ENCODE measurements at regions not wholly inside any gene's neighbourhood (a gene's known extent, or its start where the extent isn't known, plus 50 kb on each side); places are given as distances from the start of the nearest gene placed in this dataset.
A peak's percentile ranks its signal among the peaks of the same experiment; 100 is the strongest.

- Mint-ChIP-seq H3K4me3 (peak overlapping the region; percentile 14 to 86 (median 76)), H3K27me3 (no peaks in the 10 kb centered on the region), H3K27ac (peak overlapping the region; percentile 53 to 81 (median 76)), H3K36me3 (no peaks in the 10 kb centered on the region), H3K4me1 (peaks cover 6 to 21% (median 20%) of the 10 kb centered on the region in 4 donors), H3K9me3 (no peaks in the 10 kb centered on the region)
- H3K27ac ChIP-seq (ENCODE audit: insufficient read depth, low read length, poor library complexity, severe bottlenecking): no peak overlapping the region
- peaks cover 11% of the 10 kb centered on the region for H3K4me1 ChIP-seq (ENCODE audit: control insufficient read depth, insufficient read depth, low read length, poor library complexity, severe bottlenecking)
- no peaks in the 10 kb centered on the region for H3K27me3 ChIP-seq (ENCODE audit: control insufficient read depth, insufficient read depth, low read length)
- H3K4me3 ChIP-seq (ENCODE audit: low read depth, low read length): peak overlapping the region; percentile 88
- DNase-seq: peak in 1 of 3 donors; percentile 34
- no peak for ATAC-seq (ENCODE audit: low read depth in 2 of 2)
- no peaks in the 10 kb centered on the region for H3K9me3 ChIP-seq (ENCODE audit: control insufficient read depth in 2 of 2, low read length in 2 of 2)
- no peaks in the 10 kb centered on the region for H3K36me3 ChIP-seq (ENCODE audit: control insufficient read depth, insufficient read depth, low read length)
Observed at GRCh38 chr6:134436950-134437349, 119.0 kb upstream of the SGK1 start.

GRCh38 chr6:134436281-134436815, 118.4 kb upstream of the SGK1 start:
- Mint-ChIP-seq H3K9me3 (no peaks in the 10 kb centered on the region), H3K27ac (peak overlapping the region; percentile 53 to 81 (median 76)), H3K36me3 (no peaks in the 10 kb centered on the region), H3K27me3 (no peaks in the 10 kb centered on the region), H3K4me1 (peaks cover 6 to 21% (median 20%) of the 10 kb centered on the region in 4 donors), H3K4me3 (peak overlapping the region; percentile 46 to 86 (median 76))
- Histone ChIP-seq H3K27ac (ENCODE audit: insufficient read depth, low read length, poor library complexity, severe bottlenecking) (no peak overlapping the region), H3K36me3 (ENCODE audit: control insufficient read depth, insufficient read depth, low read length) (no peaks in the 10 kb centered on the region), H3K9me3 (ENCODE audit: control insufficient read depth in 2 of 2, low read length in 2 of 2) (no peaks in the 10 kb centered on the region), H3K4me1 (ENCODE audit: control insufficient read depth, insufficient read depth, low read length, poor library complexity, severe bottlenecking) (peaks cover 11% of the 10 kb centered on the region), H3K27me3 (ENCODE audit: control insufficient read depth, insufficient read depth, low read length) (no peaks in the 10 kb centered on the region), H3K4me3 (ENCODE audit: low read depth, low read length) (peak overlapping the region; percentile 88)
- ATAC-seq (ENCODE audit: low read depth in 2 of 2): peak; percentile 93 to 94
- DNase-seq: peak; percentile 10 to 80 (median 10)

GRCh38 chr6:134435814-134436280, 117.9 kb upstream of the SGK1 start:
- no peak overlapping the region for H3K27ac ChIP-seq (ENCODE audit: insufficient read depth, low read length, poor library complexity, severe bottlenecking)
- H3K27me3 ChIP-seq (ENCODE audit: control insufficient read depth, insufficient read depth, low read length): no peaks in the 10 kb centered on the region
- no peaks in the 10 kb centered on the region for H3K36me3 ChIP-seq (ENCODE audit: control insufficient read depth, insufficient read depth, low read length)
- Mint-ChIP-seq H3K36me3 (no peaks in the 10 kb centered on the region), H3K4me1 (peaks cover 6 to 21% (median 20%) of the 10 kb centered on the region in 4 donors), H3K9me3 (no peaks in the 10 kb centered on the region), H3K4me3 (peak overlapping the region; percentile 46 to 86 (median 76)), H3K27ac (peak overlapping the region; percentile 39 to 76 (median 53)), H3K27me3 (no peaks in the 10 kb centered on the region)
- peak overlapping the region; percentile 88 for H3K4me3 ChIP-seq (ENCODE audit: low read depth, low read length)
- no peaks in the 10 kb centered on the region for H3K9me3 ChIP-seq (ENCODE audit: control insufficient read depth in 2 of 2, low read length in 2 of 2)
- peaks cover 11% of the 10 kb centered on the region for H3K4me1 ChIP-seq (ENCODE audit: control insufficient read depth, insufficient read depth, low read length, poor library complexity, severe bottlenecking)
- DNase-seq: peak in 1 of 3 donors; percentile 16
- ATAC-seq (ENCODE audit: low read depth in 2 of 2): peak; percentile 15 to 18

- Histone ChIP-seq H3K9me3 (ENCODE audit: control insufficient read depth in 2 of 2, low read length in 2 of 2) (no peaks in the 10 kb centered on the region), H3K4me3 (ENCODE audit: low read depth, low read length) (no peak overlapping the region), H3K36me3 (ENCODE audit: control insufficient read depth, insufficient read depth, low read length) (no peaks in the 10 kb centered on the region), H3K27me3 (ENCODE audit: control insufficient read depth, insufficient read depth, low read length) (no peaks in the 10 kb centered on the region), H3K27ac (ENCODE audit: insufficient read depth, low read length, poor library complexity, severe bottlenecking) (no peak overlapping the region), H3K4me1 (ENCODE audit: control insufficient read depth, insufficient read depth, low read length, poor library complexity, severe bottlenecking) (peaks cover 11% of the 10 kb centered on the region)
- Mint-ChIP-seq H3K9me3 (no peaks in the 10 kb centered on the region), H3K27me3 (no peaks in the 10 kb centered on the region), H3K4me1 (peaks cover 6 to 21% (median 20%) of the 10 kb centered on the region in 4 donors), H3K27ac (peak overlapping the region in 1 of 3 donors; percentile 40), H3K36me3 (no peaks in the 10 kb centered on the region), H3K4me3 (no peak overlapping the region)
- ATAC-seq (ENCODE audit: low read depth in 2 of 2): no peak
- peak in 1 of 3 donors; percentile 23 for DNase-seq
Observed at GRCh38 chr6:134434019-134434942, 116.4 kb upstream of the SGK1 start.

GRCh38 chr6:134432036-134432435, 114.1 kb upstream of the SGK1 start:
- no peaks in the 10 kb centered on the region for H3K36me3 ChIP-seq (ENCODE audit: control insufficient read depth, insufficient read depth, low read length)
- H3K4me3 Mint-ChIP-seq: no peak overlapping the region
- H3K27me3 Mint-ChIP-seq: no peaks in the 10 kb centered on the region
- peaks cover 11% of the 10 kb centered on the region for H3K4me1 ChIP-seq (ENCODE audit: control insufficient read depth, insufficient read depth, low read length, poor library complexity, severe bottlenecking)
- H3K27me3 ChIP-seq (ENCODE audit: control insufficient read depth, insufficient read depth, low read length): no peaks in the 10 kb centered on the region
- H3K4me3 ChIP-seq (ENCODE audit: low read depth, low read length): no peak overlapping the region
- no peaks in the 10 kb centered on the region for H3K36me3 Mint-ChIP-seq
- no peaks in the 10 kb centered on the region for H3K9me3 Mint-ChIP-seq
- H3K27ac Mint-ChIP-seq: no peak overlapping the region
- ATAC-seq (ENCODE audit: low read depth in 2 of 2) (no peak), DNase-seq (no peak)
- H3K4me1 Mint-ChIP-seq: peaks cover 4 to 19% (median 16%) of the 10 kb centered on the region in 4 donors
- H3K27ac ChIP-seq (ENCODE audit: insufficient read depth, low read length, poor library complexity, severe bottlenecking): no peak overlapping the region
- H3K9me3 ChIP-seq (ENCODE audit: control insufficient read depth in 2 of 2, low read length in 2 of 2): no peaks in the 10 kb centered on the region

- Mint-ChIP-seq H3K4me3 (no peak overlapping the region), H3K9me3 (no peaks in the 10 kb centered on the region), H3K27ac (peak overlapping the region in 1 of 3 donors; percentile 62), H3K4me1 (peaks cover 3 to 18% (median 10%) of the 10 kb centered on the region in 4 donors), H3K27me3 (no peaks in the 10 kb centered on the region), H3K36me3 (no peaks in the 10 kb centered on the region)
- no peak for ATAC-seq (ENCODE audit: low read depth in 2 of 2)
- Histone ChIP-seq H3K36me3 (ENCODE audit: control insufficient read depth, insufficient read depth, low read length) (no peaks in the 10 kb centered on the region), H3K4me3 (ENCODE audit: low read depth, low read length) (no peak overlapping the region), H3K4me1 (ENCODE audit: control insufficient read depth, insufficient read depth, low read length, poor library complexity, severe bottlenecking) (peaks cover 6% of the 10 kb centered on the region), H3K27me3 (ENCODE audit: control insufficient read depth, insufficient read depth, low read length) (no peaks in the 10 kb centered on the region), H3K27ac (ENCODE audit: insufficient read depth, low read length, poor library complexity, severe bottlenecking) (no peak overlapping the region), H3K9me3 (ENCODE audit: control insufficient read depth in 2 of 2, low read length in 2 of 2) (no peaks in the 10 kb centered on the region)
- no peak for DNase-seq
Observed at GRCh38 chr6:134431421-134431859, 113.5 kb upstream of the SGK1 start.

GRCh38 chr6:134429861-134430380, 112.0 kb upstream of the SGK1 start:
- H3K36me3 Mint-ChIP-seq: no peaks in the 10 kb centered on the region
- Histone ChIP-seq H3K4me1 (ENCODE audit: control insufficient read depth, insufficient read depth, low read length, poor library complexity, severe bottlenecking) (no peaks in the 10 kb centered on the region), H3K27ac (ENCODE audit: insufficient read depth, low read length, poor library complexity, severe bottlenecking) (no peak overlapping the region), H3K27me3 (ENCODE audit: control insufficient read depth, insufficient read depth, low read length) (no peaks in the 10 kb centered on the region), H3K9me3 (ENCODE audit: control insufficient read depth in 2 of 2, low read length in 2 of 2) (no peaks in the 10 kb centered on the region), H3K4me3 (ENCODE audit: low read depth, low read length) (no peak overlapping the region), H3K36me3 (ENCODE audit: control insufficient read depth, insufficient read depth, low read length) (no peaks in the 10 kb centered on the region)
- H3K27ac Mint-ChIP-seq: peak overlapping the region in 1 of 3 donors; percentile 0
- H3K27me3 Mint-ChIP-seq: no peaks in the 10 kb centered on the region
- no peak for DNase-seq
- no peak overlapping the region for H3K4me3 Mint-ChIP-seq
- no peaks in the 10 kb centered on the region for H3K9me3 Mint-ChIP-seq
- no peak for ATAC-seq (ENCODE audit: low read depth in 2 of 2)
- peaks cover 4 to 10% (median 5%) of the 10 kb centered on the region in 4 donors for H3K4me1 Mint-ChIP-seq

Measured in CD4-positive, CD25-positive, alpha-beta regulatory T cell (primary cell).